H9 (cell line): ENCODE measurements at regions not wholly inside any gene's neighbourhood (a gene's known extent, or its start where the extent isn't known, plus 50 kb on each side); places are given as distances from the start of the nearest gene placed in this dataset.

Experiments used
- DNase-seq: peaks from one replicate; pipeline ENCODE4 v3.0.0-alpha.2; 2017
- H2AFZ ChIP-seq: one replicate; pipeline ENCODE4 v1.6.1; 2013; ENCODE audit warnings: mild to moderate bottlenecking, low read length, control low read depth, moderate library complexity
- H2AK5ac ChIP-seq: 2 replicates; pipeline ENCODE4 v1.6.1; 2013; ENCODE audit warnings: low read length, control low read depth, mixed read lengths; ENCODE audit not compliant: insufficient read length
- H2BK120ac ChIP-seq: one replicate; pipeline ENCODE4 v1.6.1; 2013; ENCODE audit warnings: low read depth, mild to moderate bottlenecking, low read length, control low read depth, inconsistent platforms; ENCODE audit not compliant: poor library complexity, severe bottlenecking
- H2BK12ac ChIP-seq: 2 replicates; pipeline ENCODE4 v1.6.1; 2013; ENCODE audit warnings: low read length, control low read depth, mixed read lengths, low read depth; ENCODE audit not compliant: insufficient read length
- H2BK15ac ChIP-seq: 2 replicates; pipeline ENCODE4 v1.6.1; 2013; ENCODE audit warnings: low read depth, low read length, control low read depth
- H2BK20ac ChIP-seq: one replicate; pipeline ENCODE4 v1.6.1; 2013; ENCODE audit warnings: low read depth, mild to moderate bottlenecking, low read length, control low read depth, inconsistent platforms; ENCODE audit not compliant: poor library complexity, severe bottlenecking
- H2BK5ac ChIP-seq: 2 replicates; pipeline ENCODE4 v1.6.1; 2013; ENCODE audit warnings: low read length, control low read depth, mixed read lengths; ENCODE audit not compliant: insufficient read length
- H3K14ac ChIP-seq: 2 replicates; pipeline ENCODE4 v1.6.1; 2013; ENCODE audit warnings: low read length, control low read depth; ENCODE audit not compliant: insufficient read depth
- H3K18ac ChIP-seq: 2 replicates; pipeline ENCODE4 v1.6.1; 2013; ENCODE audit warnings: low read depth, mild to moderate bottlenecking, mixed read lengths, low read length, control low read depth; ENCODE audit not compliant: insufficient read length
- H3K23ac ChIP-seq: 2 replicates; pipeline ENCODE4 v1.6.1; 2013; ENCODE audit warnings: low read length, control low read depth, mixed read lengths, low read depth; ENCODE audit not compliant: insufficient read length
- H3K23me2 ChIP-seq: 2 replicates; pipeline ENCODE4 v1.6.1; 2013; ENCODE audit warnings: low read depth, mild to moderate bottlenecking, mixed read lengths, low read length, control low read depth; ENCODE audit not compliant: insufficient read length, poor library complexity, severe bottlenecking
- H3K27ac ChIP-seq: 2 replicates; pipeline ENCODE4 v1.5.1; 2013; ENCODE audit warnings: low read length, control low read depth, mixed read lengths, low read depth; ENCODE audit not compliant: insufficient read length
- H3K27me3 ChIP-seq: 2 replicates; pipeline ENCODE4 v1.6.1; 2013; ENCODE audit warnings: low read length, control low read depth, inconsistent platforms; ENCODE audit not compliant: insufficient read depth
- H3K4ac ChIP-seq: 2 replicates; pipeline ENCODE4 v1.6.1; 2013; ENCODE audit warnings: low read depth, mild to moderate bottlenecking, control low read depth, inconsistent platforms, low read length, moderate library complexity
- H3K4me1 ChIP-seq: 2 replicates; pipeline ENCODE4 v1.6.1; 2013; ENCODE audit warnings: low read length, control low read depth, inconsistent platforms; ENCODE audit not compliant: insufficient read depth
- H3K4me2 ChIP-seq: 2 replicates; pipeline ENCODE4 v1.6.1; 2013; ENCODE audit warnings: low read length, control low read depth, mixed read lengths; ENCODE audit not compliant: insufficient read length, insufficient read depth
- H3K56ac ChIP-seq: 2 replicates; pipeline ENCODE4 v1.6.1; 2013; ENCODE audit warnings: low read depth, mild to moderate bottlenecking, mixed read lengths, low read length, control low read depth; ENCODE audit not compliant: insufficient read length
- H3K79me1 ChIP-seq: 2 replicates; pipeline ENCODE4 v1.6.1; 2013; ENCODE audit warnings: low read depth, mild to moderate bottlenecking, moderate library complexity, low read length, control low read depth, inconsistent platforms; ENCODE audit not compliant: insufficient read depth, poor library complexity, severe bottlenecking
- H3K79me2 ChIP-seq: 2 replicates; pipeline ENCODE4 v1.6.1; 2013; ENCODE audit warnings: low read length, control low read depth, inconsistent platforms; ENCODE audit not compliant: insufficient read depth
- H3K9ac ChIP-seq: 2 replicates; pipeline ENCODE4 v1.6.1; 2013; ENCODE audit warnings: low read length, control low read depth, mixed read lengths; ENCODE audit not compliant: insufficient read length; ENCODE audit errors: extremely low read depth
- H3K9me3 ChIP-seq: one replicate; pipeline ENCODE4 v1.6.1; 2013; ENCODE audit warnings: low read depth, low read length, inconsistent platforms; ENCODE audit not compliant: control insufficient read depth
- H3T11ph ChIP-seq: one replicate; pipeline ENCODE4 v1.6.1; 2013; ENCODE audit warnings: mild to moderate bottlenecking, low read length, control low read depth, inconsistent platforms
- H4K20me1 ChIP-seq: one replicate; pipeline ENCODE4 v1.6.1; 2013; ENCODE audit not compliant: control insufficient read depth, insufficient read length, insufficient read depth
- H4K5ac ChIP-seq: 2 replicates; pipeline ENCODE4 v1.6.1; 2013; ENCODE audit warnings: low read depth, mild to moderate bottlenecking, mixed read lengths, low read length, control low read depth; ENCODE audit not compliant: insufficient read length
- H4K8ac ChIP-seq: replicated peaks from 2 replicates; pipeline ENCODE4 v1.6.1; 2013; ENCODE audit warnings: low read length, control low read depth, mixed read lengths, low read depth; ENCODE audit not compliant: insufficient read length
- H4K91ac ChIP-seq: 2 replicates; pipeline ENCODE4 v1.6.1; 2013; ENCODE audit warnings: low read depth, mild to moderate bottlenecking, moderate library complexity, mixed read lengths, low read length, control low read depth; ENCODE audit not compliant: insufficient read length
- H3K27ac Mint-ChIP-seq, 3 experiments: 2 replicates in 2 of 3; 3 replicates in 1 of 3; pipeline ENCODE4 v1.8.0; 2020 to 2021; ENCODE audit warnings: mixed read lengths in 3 of 3, mild to moderate bottlenecking in 1 of 3, moderate library complexity in 1 of 3
- H3K27me3 Mint-ChIP-seq: 2 replicates; pipeline ENCODE4 v1.8.0; 2021; ENCODE audit warnings: low read depth, mild to moderate bottlenecking, moderate library complexity, mixed read lengths
- H3K36me3 Mint-ChIP-seq, 3 experiments: 2 replicates in 2 of 3; 3 replicates in 1 of 3; pipeline ENCODE4 v1.8.0; 2020 to 2021; ENCODE audit warnings: low read depth in 3 of 3, mixed read lengths in 3 of 3; ENCODE audit not compliant: insufficient read depth in 1 of 3
- H3K4me1 Mint-ChIP-seq, 2 experiments: 2 replicates each; pipeline ENCODE4 v1.8.0; 2020; ENCODE audit warnings: mixed read lengths in 2 of 2
- H3K4me3 Mint-ChIP-seq, 2 experiments: 2 replicates in 1 of 2; 3 replicates in 1 of 2; pipeline ENCODE4 v1.8.0; 2020 to 2021; ENCODE audit warnings: mild to moderate bottlenecking in 2 of 2, mixed read lengths in 2 of 2, moderate library complexity in 1 of 2
- H3K9me3 Mint-ChIP-seq, 2 experiments: 2 replicates in 1 of 2; 3 replicates in 1 of 2; pipeline ENCODE4 v1.8.0; 2020; ENCODE audit warnings: mild to moderate bottlenecking in 2 of 2, mixed read lengths in 2 of 2, moderate library complexity in 1 of 2
- WGBS: extraction: QIAGEN DNeasy Blood & Tissue Kit; methylation state at CpG from one replicate; pipeline ENCODE4 v1.1.7; 2013; ENCODE audit warnings: missing lambda C conversion rate, low lambda C conversion rate, mixed read lengths; ENCODE audit not compliant: insufficient read length; ENCODE audit errors: extremely low coverage; 5-methylcytosine and 5-hydroxymethylcytosine counted together
- TF ChIP-seq, protein P1 (sequence below): fragments of 200-600 bp; sonication (generic); conservative IDR thresholded peaks from 3 replicates; pipeline ENCODE4 v1.8.0; 2021; ENCODE audit warnings: antibody characterized with exemption, mild to moderate bottlenecking

DNA sequence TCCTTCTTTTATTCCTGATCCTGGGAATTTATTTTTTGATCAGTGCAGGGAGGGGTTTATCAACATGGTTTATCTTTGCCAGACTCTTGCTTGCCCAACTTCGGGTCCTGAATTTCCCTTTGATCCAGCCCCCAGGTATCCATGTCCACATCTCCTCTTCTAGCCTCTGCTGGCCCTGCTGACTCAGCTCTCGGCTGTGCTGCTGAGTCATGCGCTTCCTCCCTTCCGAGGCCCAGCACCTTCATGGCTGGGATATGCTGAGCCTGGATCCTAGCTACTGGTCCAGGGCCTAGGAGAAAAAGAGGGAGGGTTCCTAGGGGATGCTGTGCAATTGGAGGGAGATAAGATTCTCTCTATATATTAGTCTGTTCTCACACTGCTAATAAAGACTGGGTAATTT, 380.7 kb upstream of the SHH start:
- H3K18ac ChIP-seq = no peak overlapping the region
- no peak overlapping the region for H3K4ac ChIP-seq
- H2BK15ac ChIP-seq = no peak overlapping the region
- Mint-ChIP-seq H3K4me1 (no peaks in the 10 kb centered on the region), H3K27me3 (no peaks in the 10 kb centered on the region; the same call in none of the 2 replicates), H3K4me3 (no peak overlapping the region), H3K27ac (peak overlapping the region in 1 of 3 experiments; percentile 44; a peak in 1 of 7 replicates), H3K9me3 (peaks cover 0 to 4% of the 10 kb centered on the region in 2 experiments; a peak in 3 of 5 replicates), H3K36me3 (no peaks in the 10 kb centered on the region)
- no peak overlapping the region for H2AFZ ChIP-seq
- no CpG with 5 or more reads among the region's 4 CpGs for WGBS
- H3K4me2 ChIP-seq = no peak overlapping the region
- TF ChIP-seq, protein P1, sequence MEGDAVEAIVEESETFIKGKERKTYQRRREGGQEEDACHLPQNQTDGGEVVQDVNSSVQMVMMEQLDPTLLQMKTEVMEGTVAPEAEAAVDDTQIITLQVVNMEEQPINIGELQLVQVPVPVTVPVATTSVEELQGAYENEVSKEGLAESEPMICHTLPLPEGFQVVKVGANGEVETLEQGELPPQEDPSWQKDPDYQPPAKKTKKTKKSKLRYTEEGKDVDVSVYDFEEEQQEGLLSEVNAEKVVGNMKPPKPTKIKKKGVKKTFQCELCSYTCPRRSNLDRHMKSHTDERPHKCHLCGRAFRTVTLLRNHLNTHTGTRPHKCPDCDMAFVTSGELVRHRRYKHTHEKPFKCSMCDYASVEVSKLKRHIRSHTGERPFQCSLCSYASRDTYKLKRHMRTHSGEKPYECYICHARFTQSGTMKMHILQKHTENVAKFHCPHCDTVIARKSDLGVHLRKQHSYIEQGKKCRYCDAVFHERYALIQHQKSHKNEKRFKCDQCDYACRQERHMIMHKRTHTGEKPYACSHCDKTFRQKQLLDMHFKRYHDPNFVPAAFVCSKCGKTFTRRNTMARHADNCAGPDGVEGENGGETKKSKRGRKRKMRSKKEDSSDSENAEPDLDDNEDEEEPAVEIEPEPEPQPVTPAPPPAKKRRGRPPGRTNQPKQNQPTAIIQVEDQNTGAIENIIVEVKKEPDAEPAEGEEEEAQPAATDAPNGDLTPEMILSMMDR = no peak
- no peak overlapping the region for H3K27ac ChIP-seq
- H2BK120ac ChIP-seq = no peak overlapping the region
- no peak overlapping the region for H3K56ac ChIP-seq
- no peak overlapping the region for H2AK5ac ChIP-seq
- H4K91ac ChIP-seq = no peak overlapping the region
- no peak overlapping the region for H2BK12ac ChIP-seq
- H3K27me3 ChIP-seq = no peaks in the 10 kb centered on the region
- H4K20me1 ChIP-seq = no peaks in the 10 kb centered on the region
- no peaks in the 10 kb centered on the region for H3K79me2 ChIP-seq
- no peaks in the 10 kb centered on the region for H3K4me1 ChIP-seq
- no peaks in the 10 kb centered on the region for H3K23me2 ChIP-seq
- H2BK5ac ChIP-seq = no peak overlapping the region
- H3K9ac ChIP-seq = no peak overlapping the region
- H3K23ac ChIP-seq = no peak overlapping the region
- H3T11ph ChIP-seq = no peak overlapping the region
- H3K79me1 ChIP-seq = no peaks in the 10 kb centered on the region
- no peak overlapping the region for H3K14ac ChIP-seq
- H2BK20ac ChIP-seq = no peak overlapping the region
- H4K5ac ChIP-seq = no peak overlapping the region
- no peaks in the 10 kb centered on the region for H3K9me3 ChIP-seq
- no peak overlapping the region for H4K8ac ChIP-seq
- DNase-seq = no peak
